NCI-H510A (cell line): ENCODE measurements at regions not wholly inside any gene's neighbourhood (a gene's known extent, or its start where the extent isn't known, plus 50 kb on each side); places are given as distances from the start of the nearest gene placed in this dataset.

ENCODE experiments used
- DNase-seq: peaks from one replicate; lab custom pipeline; 2025; lab: John Stamatoyannopoulos, UW

- DNase-seq, result no peak
Observed at GRCh38 chr3:194265996-194266964, 84.8 kb downstream of the CPN2 start.

DNA sequence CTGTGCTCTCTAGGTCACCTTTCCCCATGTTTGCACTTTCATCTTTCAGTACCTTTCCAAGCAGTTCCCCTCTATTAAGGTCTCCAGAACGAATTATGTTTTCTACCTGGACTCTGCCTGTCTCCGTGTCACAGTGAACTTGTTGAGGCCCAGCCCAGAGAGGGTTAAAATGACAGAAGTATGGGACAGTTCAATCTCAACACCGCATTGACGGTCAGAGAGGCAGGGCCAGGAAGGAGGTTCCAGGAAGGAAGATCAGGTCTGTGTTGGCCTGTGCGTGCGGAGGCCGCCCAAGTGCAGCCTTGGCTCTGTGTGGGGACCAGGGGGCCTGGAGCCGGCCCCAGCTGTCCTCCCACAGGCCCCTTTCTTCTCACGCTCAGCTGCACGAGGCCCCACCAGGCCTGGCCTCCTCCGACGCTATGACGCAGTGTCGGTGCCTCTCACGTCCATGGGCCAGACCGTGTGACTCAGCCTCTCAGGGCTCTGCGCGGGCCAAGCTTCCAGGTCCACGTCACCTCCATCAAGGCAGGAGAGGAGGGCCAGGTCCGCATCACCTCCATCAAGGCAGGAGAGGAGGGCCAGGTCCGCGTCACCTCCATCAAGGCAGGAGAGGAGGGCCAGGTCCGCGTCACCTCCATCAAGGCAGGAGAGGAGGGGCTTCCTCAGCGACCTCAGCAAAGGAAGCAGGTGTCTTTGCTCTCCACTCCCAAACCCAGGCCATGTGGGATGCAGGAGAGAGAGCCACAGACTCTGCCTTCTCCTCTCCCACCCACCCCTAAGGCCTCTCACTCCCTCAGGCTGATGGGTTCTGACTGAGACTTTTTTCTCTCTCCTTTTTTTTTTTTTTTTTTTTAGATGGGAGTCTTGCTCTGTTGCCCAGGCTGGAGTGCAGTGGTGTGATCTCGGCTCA is 83.1 kb downstream of the CPN2 start:
- no peak for DNase-seq

GRCh38 chr3:194268654-194269512 is 82.2 kb downstream of the CPN2 start:
- no peak for DNase-seq

DNA sequence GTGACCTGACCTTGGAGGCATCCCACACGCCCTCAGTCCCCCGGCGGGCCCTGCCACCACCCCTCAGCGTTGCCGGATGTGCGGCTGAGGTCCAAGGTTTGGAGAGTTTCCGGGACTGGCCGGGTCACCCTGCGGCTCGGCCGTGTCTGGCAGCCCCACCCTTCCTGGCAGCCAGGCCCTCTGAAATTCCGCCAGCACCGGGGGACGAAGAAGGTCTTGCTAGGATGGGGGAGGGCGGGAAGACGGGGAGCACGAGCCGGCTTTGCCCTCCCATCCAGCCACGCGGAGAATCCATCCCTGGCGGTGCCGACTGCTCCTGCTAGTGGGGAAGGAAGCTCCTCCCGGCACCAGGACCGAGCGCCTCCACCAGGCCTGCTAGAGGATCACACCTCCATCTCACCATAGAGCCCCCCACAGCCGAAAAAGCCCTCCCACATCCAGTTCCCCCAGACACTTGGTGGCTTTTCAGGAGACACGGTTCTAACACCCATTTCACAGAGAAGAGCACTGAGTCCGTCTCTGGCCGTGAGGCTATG is 81.5 kb downstream of the CPN2 start:
- DNase-seq, result no peak

DNA sequence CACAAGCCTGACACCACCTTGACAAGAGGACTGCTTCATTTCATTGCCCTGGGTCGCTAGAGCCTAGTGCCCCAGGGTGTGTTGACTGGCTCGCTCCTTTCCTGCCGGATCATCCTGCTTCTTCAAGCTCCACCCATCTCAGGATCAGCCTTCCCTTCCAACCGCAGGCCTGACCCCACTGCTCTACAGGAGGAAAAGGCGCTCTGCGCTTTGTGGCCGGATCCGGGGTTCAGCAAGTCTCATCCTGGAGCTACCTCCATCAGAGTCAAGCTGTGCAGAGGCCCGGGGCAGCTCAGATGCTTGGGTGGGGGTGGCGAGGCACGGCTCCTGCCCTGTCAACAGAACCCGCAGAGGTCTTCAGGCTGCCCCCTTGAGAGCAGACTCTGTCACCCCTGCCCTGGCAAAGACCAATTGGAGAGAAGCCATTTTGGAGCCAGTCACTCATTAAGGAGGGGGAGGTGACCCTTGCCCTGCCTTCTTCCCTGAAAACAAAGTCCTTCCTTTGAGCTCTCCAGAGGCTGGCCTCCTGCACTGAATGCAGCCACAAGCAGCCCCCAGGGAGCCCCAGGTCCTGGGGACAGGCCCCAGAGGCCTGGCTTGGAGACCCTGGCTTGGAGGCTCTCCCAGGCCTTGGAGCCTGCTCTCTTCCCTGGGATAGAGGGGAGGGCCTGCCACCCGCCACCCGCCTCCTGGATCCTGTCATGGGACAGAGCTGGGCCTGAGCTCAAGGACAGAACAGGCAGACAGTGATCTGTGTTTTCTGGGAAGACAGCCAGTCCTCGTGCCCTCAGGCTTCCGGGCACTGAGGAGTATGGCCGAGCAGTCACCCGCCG is 80.3 kb downstream of the CPN2 start:
- no peak for DNase-seq

GRCh38 chr3:194271460-194272035 is 79.6 kb downstream of the CPN2 start:
- no peak for DNase-seq

- DNase-seq, result no peak
Observed at GRCh38 chr3:194272221-194272620, 78.9 kb downstream of the CPN2 start.

- no peak for DNase-seq
Observed at GRCh38 chr3:194272861-194273742, 78.0 kb downstream of the CPN2 start.

GRCh38 chr3:194273743-194274310 is 77.3 kb downstream of the CPN2 start:
- DNase-seq, result no peak

- DNase-seq, result no peak
Observed at GRCh38 chr3:194274424-194275085, 76.6 kb downstream of the CPN2 start.

GRCh38 chr3:194275291-194275690 is 75.8 kb downstream of the CPN2 start:
- no peak for DNase-seq

- no peak for DNase-seq
Observed at GRCh38 chr3:194275721-194276120, 75.4 kb downstream of the CPN2 start.

DNA sequence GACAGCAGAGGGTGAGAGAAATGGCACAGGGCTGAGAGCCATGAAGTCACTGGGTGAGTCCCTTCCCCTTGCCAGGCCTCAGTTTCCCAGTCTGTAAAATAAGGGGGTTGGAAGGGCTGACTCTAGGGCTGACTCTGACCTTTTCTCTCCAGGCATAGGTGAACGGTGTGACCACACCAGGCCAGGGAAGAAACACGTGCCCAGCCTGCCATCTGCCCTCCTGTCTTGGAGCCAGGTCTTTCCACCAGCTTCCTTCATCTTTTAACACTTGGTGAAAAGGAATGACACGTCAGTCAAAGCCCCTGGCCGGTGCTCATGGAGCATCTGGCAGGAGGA is 74.4 kb downstream of the CPN2 start:
- DNase-seq, result no peak

GRCh38 chr3:194277104-194277785 is 73.9 kb downstream of the CPN2 start:
- no peak for DNase-seq

- no peak for DNase-seq
Observed at GRCh38 chr3:194277786-194278130, 73.4 kb downstream of the CPN2 start.

DNA sequence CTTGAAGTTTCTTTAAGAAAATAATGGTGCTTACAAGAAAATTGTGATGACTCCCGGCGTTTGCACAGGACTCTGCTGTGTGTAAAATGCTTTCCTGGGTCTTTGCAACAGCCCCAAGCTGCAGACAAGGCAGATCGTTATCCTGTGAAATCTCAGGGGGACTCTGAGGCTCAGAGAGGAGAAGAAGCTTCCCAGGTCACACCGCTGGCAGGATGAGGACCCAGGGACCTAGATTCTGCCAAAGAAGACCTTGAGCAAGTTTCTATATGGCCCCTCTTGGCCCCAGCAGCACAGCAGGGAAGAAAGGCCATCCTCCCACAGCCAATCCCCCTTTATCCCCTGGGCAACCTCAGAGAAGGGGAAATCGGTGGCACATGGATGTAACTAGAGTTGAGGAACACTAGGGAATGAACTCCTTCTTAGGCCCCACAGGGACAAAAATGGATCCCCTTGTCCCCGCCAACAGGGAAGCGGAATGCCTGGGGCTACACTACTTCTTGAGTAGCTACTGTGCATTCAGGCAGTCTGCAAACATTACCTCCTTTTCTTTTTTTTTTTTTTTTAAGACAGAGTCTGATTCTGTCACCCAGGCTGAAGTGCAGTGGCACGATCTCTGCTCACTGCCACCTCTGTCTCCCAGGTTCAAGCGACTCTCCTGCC is 72.8 kb downstream of the CPN2 start:
- DNase-seq, result no peak

DNA sequence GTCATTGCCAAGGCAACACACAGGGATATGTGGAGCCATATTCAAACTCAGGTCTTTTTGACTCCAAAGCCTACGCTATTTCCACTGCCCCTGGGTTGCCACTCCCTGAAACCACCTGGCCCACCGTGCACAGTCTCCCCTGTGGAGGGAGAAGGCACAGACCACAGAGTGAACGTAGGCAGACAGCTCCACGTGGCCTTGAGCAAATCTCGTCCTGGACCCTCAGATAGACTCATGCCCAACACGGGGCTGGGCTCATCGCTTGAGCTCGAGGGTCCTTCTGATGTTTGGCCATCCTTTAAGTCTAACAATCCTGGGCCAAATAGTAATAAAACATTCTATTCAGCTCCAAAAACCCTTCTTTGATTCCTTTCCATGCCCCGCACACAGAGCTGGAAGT is 72.0 kb downstream of the CPN2 start:
- DNase-seq, result no peak
